GOT3 (cell line): ENCODE measurements at regions not wholly inside any gene's neighbourhood (a gene's known extent, or its start where the extent isn't known, plus 50 kb on each side); places are given as distances from the start of the nearest gene placed in this dataset.
"Not testable (repeated sequence)": the region's sequence is repeated elsewhere in the genome, so short reads cannot be mapped to it uniquely, and the experiment has no call there.

ENCODE experiments used
- DNase-seq: peaks from one replicate; lab custom pipeline; 2025; ENCODE audit warnings: mixed read lengths; lab: John Stamatoyannopoulos, UW

DNA sequence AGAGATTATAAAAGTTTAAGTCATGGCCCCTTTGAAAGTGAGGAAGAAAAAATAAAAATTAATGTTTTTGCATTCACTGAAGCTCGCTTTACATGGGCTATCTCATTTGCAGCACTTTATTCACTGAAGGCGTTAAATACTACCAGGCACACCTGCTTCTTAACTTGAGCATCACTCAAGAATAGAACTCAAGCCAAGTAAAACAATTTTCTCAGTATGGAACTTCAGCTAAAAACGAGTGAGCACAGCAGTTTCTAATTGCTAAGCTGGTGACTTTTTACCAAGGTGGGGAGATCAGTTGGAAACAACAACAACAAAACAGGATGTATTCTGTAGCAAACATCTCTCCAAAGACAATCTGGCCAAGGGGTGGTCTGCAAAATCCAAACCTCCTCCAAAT is 405.6 kb downstream of the RAB38 start:
- DNase-seq = no peak

DNA sequence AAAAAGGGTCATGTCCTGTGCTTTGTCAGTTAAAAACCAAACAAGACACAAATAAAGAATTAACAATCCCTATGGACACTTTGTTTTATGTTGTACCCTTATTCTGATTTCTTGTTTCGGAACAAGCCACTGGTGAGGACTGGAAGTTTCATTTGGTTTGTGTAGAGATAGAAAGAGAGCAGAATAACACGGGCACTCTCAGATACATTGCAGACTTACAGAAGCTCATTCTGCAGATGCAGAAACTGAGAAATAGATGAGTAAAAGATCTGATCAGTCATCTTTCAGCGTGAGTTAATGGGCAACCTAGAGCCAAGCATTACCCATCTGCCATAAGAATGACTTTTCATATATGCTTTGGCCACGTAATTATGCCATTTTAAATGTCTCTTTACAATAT is 407.6 kb downstream of the RAB38 start:
- DNase-seq = no peak

DNA sequence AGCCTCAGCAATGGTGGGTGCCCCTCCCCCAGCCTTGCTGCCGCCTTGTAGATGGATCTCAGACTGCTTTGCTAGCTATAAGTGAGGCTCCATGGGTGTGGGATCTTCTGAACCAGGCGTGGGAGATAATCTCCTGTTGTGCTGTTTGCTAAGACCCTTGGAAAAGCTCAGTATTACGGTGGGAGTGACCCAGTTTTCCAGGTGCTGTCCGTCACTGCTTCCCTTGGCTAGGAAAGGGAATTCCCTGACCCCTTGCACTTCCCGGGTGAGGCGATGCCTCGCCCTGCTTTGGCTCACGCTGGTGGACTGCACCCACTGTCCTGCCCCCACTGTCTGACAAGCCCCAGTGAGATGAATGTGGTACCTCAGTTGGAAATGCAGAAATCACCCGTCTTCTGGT is 411.2 kb downstream of the RAB38 start:
- DNase-seq = not testable (repeated sequence)

DNA sequence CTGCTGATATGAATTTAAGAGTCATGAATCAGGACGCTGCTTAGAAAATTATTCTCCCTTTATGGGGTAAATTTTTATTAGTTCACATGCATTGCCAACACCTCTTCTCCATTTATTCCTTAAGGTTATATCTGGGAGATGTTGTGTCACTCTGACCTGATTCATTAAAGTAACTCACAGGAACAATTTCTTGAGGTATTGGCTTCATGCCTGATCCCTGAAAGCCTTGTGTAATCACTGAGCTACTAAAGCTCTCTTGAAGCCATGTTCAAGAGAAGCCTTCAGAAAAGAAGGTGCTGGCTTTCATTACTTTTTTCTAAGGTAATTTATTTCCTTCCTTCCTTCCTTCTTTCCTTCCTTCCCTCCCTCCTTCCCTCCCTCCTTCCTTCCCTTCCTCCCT is 420.6 kb downstream of the RAB38 start:
- DNase-seq = no peak

DNA sequence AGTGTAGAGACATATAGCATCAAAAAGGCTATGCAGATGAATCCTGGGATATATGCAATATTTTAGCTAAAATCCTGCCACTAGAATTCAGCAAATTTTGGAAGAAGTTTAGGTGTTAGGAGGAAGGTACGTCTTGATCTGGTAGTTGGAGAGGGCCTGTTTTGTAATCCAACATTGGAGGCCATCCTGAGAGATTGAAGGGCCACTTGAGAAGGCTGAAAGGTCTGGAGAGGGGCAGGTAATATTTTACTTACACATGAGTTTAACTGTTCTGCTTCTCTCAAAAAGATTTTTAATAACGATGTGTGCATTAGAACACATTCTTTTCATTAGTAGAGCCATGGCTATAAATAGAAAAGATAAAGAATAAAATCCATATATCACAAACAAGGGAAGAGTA is 422.1 kb downstream of the RAB38 start:
- no peak for DNase-seq

DNA sequence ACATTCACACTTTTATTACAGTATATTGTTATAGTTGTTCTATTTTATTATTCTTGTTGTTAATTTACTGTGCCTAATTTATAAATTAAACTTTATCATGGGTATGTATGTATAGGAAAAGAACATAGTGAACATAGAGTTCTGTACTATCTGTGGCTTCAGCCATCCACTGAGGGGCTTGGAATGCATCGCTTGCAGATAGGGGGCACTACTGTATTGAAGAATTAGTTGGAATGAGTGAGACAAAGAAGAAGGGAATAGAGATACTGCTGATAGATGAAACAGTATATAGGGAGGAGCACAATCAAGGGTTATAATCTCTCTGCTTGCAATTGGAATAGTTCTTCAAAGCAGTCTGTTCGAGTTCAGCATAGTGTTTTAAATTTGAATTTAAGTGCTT is 432.2 kb downstream of the RAB38 start:
- no peak for DNase-seq

DNA sequence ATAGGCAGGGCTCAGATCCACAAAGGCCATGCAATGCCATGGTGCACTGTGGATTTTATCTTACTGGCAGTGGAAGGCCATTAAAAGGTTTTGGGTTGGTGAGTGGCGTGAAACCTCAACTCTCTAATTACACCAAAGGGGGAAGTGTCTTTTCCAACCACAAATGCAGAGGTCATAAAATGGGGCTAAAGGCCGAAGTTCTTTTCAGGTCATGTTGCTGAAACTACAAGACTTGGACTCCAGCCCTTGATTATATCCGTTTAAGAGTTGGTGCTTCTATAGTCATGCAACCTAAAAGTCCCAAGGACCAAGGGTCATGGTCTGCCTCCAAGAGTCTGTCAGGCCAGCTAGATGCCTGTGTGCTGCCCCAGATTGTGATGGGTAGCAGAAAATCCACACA is 434.3 kb downstream of the RAB38 start:
- DNase-seq = no peak

DNA sequence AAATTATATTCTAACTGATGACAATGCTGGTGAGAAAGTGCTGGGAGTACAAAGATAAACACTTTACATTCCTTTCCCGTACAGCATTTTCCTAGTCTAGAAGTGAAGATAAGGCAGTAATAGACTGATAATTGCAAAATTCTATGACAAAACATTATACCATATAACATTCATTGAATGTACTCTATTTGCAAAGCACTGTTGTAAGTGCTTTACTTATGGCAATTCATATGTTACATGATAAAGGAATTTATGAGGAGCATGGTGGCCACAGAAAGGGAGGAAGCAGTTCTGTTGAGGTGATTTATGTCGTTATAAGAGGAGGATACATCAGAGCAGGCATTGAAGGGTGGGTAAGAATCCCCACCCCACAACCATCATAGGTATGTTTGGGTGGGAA is 434.8 kb downstream of the RAB38 start:
- no peak for DNase-seq

DNA sequence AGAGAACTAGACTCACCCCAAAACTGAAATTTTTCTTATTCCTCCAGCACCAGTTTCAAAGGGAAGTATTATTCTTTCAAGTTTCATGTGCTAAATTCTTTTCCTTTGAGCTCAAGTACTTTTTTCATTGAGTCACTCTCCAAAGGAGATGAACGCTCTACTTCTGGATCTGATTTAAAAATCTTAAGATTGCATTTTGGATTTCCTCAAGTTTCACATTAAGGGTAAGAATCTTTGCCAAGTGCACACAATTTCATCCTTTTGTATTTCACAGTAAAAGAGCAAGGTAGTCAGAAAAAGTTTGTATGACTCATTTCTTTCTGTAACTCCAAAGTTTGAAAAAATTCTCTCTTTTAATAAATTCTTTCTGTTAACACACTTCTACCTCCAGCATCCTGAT is 435.5 kb downstream of the RAB38 start:
- DNase-seq = no peak

DNA sequence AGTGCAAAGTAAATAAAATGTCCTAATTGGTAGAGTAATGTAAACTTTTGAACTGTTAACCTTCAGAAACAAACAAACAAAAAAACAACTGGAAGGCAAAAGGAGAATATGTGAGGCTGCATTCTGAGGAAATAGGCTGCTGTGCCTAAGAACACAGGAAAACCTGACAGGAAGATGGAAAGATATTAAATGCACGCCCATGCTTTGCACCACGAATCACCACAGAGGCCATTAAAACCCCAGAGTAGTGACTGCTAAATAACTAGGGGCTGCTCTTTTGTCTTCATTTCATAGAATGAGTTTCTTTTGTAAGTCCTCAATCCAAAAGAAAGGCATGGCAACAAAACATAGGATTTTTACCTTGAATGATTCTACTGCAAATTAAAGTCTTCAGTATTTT is 436.0 kb downstream of the RAB38 start:
- DNase-seq = no peak

DNA sequence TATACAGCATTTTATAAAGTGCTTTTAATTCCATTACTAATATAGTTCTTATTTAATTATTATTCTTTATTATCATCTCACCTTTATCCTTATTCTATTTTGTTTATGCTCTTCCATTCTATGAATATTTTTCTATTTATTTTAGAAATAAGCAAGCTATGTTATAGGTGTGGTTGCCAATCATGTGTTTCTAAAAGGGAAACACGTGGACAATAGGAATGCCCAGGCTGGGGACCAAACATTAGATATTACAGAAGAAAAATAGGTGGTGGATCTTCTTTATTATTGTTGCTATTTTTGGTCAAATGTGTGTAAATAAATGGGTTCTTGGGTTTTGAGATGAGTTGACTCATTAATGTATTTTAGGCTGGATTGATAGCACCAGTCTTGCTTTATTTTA is 438.3 kb downstream of the RAB38 start:
- DNase-seq = no peak

DNA sequence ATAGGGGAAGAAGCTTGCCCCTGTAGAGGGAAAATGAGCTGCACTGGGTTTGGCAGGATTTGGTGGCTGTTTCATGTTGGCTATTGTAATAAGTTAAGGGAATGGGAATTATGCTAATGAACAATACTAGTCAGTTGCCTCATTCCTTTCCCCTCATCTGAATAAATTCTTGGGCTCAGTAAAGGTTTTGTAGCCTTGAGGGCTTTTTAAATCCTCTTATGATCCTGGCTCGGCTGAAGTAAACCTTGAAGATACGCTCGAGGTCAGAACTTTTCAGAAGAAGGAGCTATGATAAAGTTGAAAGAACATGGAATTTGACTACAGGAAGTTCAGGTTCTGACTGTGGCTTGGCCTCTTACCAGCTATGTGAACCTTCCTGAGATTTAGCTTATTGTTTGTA is 448.7 kb downstream of the RAB38 start:
- DNase-seq = no peak

DNA sequence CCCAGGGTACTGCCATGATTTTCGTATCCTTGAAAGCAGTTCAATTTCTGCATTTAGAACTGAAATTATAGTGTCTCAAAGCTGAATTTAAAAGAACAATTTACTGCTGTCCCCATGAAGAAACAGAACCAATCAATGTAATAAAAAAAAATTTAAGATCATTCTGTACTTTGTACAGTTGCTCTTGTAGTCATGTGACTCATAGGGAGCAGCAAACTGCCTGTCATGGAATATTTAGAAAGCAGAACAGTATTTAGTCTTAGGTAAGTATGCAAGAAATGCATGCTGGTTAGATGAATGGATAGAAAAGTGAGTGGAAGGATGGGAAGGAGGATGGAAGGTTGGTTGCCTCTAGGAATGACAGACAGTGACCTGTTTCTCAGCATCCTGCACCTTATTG is 450.9 kb downstream of the RAB38 start:
- DNase-seq = no peak

DNA sequence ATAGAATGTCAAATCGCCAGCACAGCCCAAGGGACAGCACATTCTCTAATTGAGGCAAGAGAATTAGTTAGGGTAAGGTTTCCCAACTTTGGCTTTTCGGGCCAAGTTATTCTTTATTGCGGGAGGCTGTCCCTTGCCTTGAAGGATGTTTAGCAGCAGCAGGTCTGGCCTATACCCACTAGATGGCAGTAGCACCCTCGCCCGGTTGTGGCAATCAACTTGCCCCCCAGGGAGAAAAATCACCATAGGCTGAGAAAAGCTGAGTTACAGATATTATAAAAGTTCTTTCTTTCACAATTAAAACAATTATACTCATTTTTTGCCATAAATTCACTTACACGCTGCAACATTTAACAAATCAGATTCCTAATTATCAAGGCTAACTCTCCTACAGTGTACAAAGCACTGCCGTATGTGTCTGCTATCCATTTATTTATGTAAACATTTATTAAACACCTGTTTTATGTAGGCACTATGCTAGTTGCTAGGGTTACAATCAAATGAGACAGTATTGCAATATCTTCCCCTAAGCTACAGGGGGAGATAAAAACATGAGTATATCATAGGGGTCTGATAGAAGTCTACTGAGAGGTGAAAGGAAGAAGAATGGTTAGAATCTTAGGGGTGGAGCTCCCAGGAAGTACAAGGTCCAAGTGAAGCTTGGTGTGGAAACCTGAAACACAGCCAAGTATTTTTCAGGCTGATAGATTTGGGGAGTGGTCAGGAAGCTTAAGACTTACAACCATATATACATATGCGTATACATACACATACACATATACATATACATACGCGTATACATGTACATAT is 452.3 kb downstream of the RAB38 start:
- no peak for DNase-seq

DNA sequence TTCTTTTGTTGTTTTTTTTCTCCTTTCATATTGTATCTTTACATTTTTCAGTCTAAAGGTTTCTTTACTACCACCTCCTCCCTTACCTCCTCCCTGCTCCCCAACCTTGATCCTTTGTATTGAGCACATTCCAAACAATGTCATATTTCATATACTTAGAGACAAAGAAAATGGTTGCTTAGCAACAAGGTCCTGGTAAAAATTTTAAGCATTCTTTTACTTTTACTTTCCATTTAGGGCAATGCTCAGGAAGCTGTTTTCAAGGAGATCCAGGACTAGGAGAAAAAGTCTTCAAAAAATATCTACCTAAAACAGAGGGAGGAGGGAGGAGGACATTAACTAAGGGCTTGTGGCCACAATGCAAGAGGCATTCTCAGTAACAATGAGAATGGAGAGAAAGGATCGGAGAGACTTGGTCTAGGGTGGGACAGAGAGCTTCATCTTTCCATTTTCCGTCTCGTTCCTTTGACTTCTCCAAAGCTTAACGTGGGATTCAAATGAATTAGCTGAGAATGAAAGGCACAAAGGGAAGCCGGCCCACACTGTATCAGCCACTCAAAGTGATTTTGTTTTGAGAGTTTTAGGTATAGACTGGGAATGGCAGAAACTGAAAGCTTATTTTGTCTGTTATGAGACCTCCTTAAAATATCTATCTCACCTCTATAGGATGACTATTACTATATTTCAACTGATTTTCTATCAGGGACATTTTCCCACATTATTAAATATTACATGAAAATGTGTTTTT is 455.7 kb downstream of the RAB38 start:
- DNase-seq = no peak

DNA sequence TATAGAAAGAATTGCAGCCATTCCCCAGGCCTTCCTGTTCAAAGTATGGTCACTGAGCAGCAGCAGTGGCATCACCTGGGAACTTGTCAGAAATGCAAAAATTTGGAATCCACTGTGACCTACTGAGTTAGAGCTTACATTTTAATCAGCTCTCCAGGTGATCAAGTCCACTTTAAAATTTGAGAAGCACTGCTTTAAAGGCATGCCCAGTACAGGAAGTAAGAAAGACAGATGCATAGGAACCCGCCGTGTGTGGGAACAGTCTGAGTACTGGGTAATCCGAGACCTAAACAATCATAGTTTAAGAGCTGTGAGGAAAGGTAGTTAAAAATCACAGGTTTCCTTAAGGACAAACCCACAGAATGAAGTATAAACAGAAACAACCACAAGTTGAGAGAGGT is 462.4 kb downstream of the RAB38 start:
- DNase-seq = no peak

DNA sequence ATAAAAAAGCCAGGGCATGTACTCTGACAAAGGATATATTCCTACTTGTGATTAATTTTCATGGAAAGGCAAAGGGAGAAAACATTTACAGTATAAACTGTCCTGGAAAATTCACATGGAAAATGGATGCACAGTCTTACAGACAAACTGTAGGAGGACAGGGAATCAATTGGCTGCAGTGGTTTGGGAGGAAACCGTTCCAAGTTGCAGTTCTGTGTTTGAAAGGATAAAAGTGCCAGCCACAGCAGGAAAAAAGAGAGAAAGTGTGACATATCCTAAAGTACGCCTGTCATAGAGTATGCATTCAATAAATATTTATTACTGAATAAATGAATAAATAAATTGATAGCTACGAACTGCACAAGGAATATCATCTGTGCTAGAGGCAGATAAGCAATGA is 462.9 kb downstream of the RAB38 start:
- DNase-seq = no peak

DNA sequence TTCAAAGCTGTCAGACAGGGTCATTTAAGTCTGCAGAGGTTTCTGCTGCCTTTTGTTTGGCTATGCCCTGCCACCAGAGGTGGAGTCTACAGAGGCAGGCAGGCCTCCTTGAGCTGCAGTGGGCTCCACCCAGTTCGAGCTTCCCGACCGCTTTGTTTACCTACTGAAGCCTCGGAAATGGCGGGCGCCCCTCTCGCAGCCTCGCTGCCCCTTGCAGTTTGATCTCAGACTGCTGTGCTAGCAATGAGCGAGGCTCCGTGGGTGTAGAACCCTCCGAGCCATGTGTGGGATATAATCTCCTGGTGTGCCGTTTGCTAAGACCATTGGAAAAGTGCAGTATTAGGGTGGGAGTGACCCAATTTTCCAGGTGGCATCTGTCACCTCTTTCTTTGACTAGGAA is 471.7 kb downstream of the RAB38 start:
- not testable (repeated sequence) for DNase-seq

DNA sequence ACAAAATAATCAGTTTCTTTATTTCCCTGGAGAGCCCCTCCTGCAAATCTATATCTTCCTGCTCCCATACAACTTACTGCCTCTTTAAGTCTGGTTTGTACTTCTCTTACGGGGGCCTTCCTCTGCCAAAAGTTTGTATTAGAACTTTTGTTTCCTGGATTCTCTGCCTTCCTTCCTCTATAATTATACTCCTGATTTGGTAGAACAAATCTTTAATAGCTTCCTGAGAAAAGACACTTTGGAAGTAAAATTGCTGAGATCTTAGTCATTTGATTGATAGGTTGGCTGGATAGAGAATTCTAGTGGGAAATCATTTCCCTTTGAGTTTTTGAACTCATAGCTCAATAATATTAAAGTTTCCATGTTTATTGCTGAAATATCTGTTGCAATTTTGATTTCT is 499.2 kb downstream of the RAB38 start:
- no peak for DNase-seq

DNA sequence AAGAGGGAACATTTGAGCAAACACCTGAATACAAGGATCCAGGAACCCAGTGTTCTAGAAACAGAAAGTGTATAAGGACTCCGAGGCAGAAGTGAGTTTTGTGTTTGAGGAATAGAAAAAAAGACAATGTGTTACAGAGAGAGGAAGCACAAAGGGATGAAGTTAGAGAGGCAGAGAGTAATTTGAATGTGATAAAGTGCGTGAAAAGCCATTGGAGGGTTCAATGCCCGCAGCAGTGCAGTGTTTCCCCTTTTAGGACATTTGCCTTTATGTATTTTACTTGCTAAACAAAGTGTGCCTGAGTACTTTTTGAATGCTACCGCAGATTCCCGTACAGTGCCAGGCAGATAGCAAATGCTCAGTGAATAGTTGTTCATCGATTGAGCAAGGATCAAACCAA is 508.5 kb downstream of the RAB38 start:
- DNase-seq = no peak

DNA sequence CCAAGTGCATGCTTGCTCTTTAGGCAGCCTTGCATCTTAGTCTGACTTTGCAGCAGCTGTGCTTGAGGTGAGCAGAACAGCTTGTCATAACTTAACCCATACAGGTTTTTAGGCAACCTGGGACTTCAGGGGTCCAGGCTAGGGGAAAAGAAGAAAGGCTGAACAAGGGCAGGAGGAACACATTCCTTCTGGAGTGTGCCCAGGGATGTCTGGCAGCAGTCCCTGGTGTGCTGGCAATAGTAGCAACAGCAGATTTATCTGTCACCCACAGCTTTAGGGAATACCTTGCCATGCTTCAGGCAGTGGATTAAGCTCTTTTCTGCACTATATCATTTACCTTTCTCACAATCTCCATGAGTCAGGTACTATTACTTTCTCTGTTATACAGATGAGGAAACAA is 513.0 kb downstream of the RAB38 start:
- no peak for DNase-seq

DNA sequence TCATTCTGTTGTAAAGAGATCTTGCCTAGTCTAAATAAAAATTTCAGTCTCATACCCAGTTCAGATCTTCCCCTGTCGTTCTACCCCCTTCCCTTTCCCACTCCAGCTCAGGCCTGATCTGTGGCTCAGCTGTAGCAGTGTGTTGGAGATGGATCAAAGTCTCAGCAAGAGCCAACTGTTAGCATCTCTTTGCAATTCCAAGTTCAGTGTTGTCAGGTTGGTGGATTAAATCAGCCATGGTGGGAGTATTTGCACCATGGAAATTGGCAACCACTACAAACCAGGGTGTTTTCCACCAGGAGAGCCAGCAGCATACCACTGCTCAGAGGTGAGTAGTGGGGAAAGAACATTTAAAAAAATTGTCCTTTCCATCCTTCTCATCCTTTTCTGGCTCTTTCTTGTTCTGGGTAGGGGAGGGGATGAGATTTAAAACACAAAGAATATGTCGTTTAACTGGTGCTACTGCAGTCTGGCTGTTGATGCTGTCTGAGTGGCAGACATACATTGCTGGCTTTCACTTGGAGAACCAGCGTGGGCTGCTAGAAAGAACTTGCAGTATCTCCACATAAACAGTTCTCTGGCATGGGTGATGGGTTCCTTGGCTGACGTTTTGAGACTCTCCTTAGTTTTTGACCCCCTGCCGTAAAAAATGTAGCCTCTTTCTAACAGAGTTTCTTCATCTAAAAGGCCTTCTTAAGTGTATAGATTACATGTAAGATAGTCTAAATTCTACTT is 514.1 kb downstream of the RAB38 start:
- DNase-seq = no peak

DNA sequence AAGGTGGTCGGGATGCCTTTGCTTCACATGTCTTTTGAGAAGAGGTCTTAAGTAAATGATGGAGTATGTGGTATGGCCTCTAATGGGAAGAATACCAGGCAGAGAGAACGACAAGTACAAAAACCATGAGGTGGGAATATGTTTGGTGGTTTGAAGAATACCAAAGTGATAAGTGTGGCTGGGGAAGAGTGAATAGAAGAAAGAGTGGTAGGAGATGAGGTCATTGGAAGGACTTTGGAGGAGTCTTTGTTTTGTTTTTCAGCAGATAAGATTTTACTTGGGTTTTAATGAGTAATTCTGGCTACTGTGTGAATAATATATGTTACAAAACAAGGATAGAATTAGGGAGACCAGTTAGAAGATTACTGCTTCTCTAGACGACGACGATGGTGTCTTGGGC is 515.4 kb downstream of the RAB38 start:
- DNase-seq = no peak
